ENCODE measurements at regions not wholly inside any gene's neighbourhood (a gene's known extent, or its start where the extent isn't known, plus 50 kb on each side); places are given as distances from the start of the nearest gene placed in this dataset.

GRCh38 chr2:49369101-49369500 lies 214.8 kb upstream of the FSHR start:
- no peaks in the 10 kb centered on the region for H3K4me1 Mint-ChIP-seq (ENCODE audit: unreplicated experiment)
- H3K27me3 Mint-ChIP-seq (ENCODE audit: unreplicated experiment): no peaks in the 10 kb centered on the region
- H3K4me3 Mint-ChIP-seq (ENCODE audit: unreplicated experiment): no peak overlapping the region
- peaks cover 8% of the 10 kb centered on the region for H3K9me3 Mint-ChIP-seq (ENCODE audit: unreplicated experiment)
- no peak for DNase-seq (ENCODE audit: extremely low spot score, unreplicated experiment)
- H3K27ac Mint-ChIP-seq (ENCODE audit: unreplicated experiment): no peak overlapping the region
- no peaks in the 10 kb centered on the region for H3K36me3 Mint-ChIP-seq (ENCODE audit: unreplicated experiment)
- no peak for TF ChIP-seq CTCF (IDR thresholded peaks at IDR 0.05)

- Mint-ChIP-seq H3K9me3 (ENCODE audit: unreplicated experiment) (no peaks in the 10 kb centered on the region), H3K36me3 (ENCODE audit: unreplicated experiment) (no peaks in the 10 kb centered on the region)
- no peak for DNase-seq (ENCODE audit: extremely low spot score, unreplicated experiment)
These were observed 212.7 kb upstream of the FSHR start for GRCh38 chr2:49367003-49367402.

GRCh38 chr2:49360407-49360767 lies 206.1 kb upstream of the FSHR start:
- Mint-ChIP-seq H3K4me1 (ENCODE audit: unreplicated experiment) (no peaks in the 10 kb centered on the region), H3K36me3 (ENCODE audit: unreplicated experiment) (no peaks in the 10 kb centered on the region), H3K27ac (ENCODE audit: unreplicated experiment) (no peak overlapping the region)

More at GRCh38 chr2:49367003-49367402, 212.7 kb upstream of the FSHR start:
- Mint-ChIP-seq H3K27ac (ENCODE audit: unreplicated experiment) (no peak overlapping the region), H3K27me3 (ENCODE audit: unreplicated experiment) (no peaks in the 10 kb centered on the region), H3K4me1 (ENCODE audit: unreplicated experiment) (no peaks in the 10 kb centered on the region), H3K4me3 (ENCODE audit: unreplicated experiment) (no peak overlapping the region)
- TF ChIP-seq CTCF (IDR thresholded peaks at IDR 0.05): no peak

GRCh38 chr2:49359721-49360406 lies 205.5 kb upstream of the FSHR start:
- no peak overlapping the region for H3K27ac Mint-ChIP-seq (ENCODE audit: unreplicated experiment)

More at GRCh38 chr2:49360407-49360767, 206.1 kb upstream of the FSHR start:
- H3K27me3 Mint-ChIP-seq (ENCODE audit: unreplicated experiment): no peaks in the 10 kb centered on the region
- H3K9me3 Mint-ChIP-seq (ENCODE audit: unreplicated experiment): no peaks in the 10 kb centered on the region
- DNase-seq (ENCODE audit: extremely low spot score, unreplicated experiment): no peak
- no peak overlapping the region for H3K4me3 Mint-ChIP-seq (ENCODE audit: unreplicated experiment)
- TF ChIP-seq CTCF (IDR thresholded peaks at IDR 0.05): no peak

GRCh38 chr2:49355611-49356010 lies 201.3 kb upstream of the FSHR start:
- Mint-ChIP-seq H3K27ac (ENCODE audit: unreplicated experiment) (no peak overlapping the region), H3K27me3 (ENCODE audit: unreplicated experiment) (no peaks in the 10 kb centered on the region), H3K9me3 (ENCODE audit: unreplicated experiment) (peaks cover 12% of the 10 kb centered on the region), H3K36me3 (ENCODE audit: unreplicated experiment) (no peaks in the 10 kb centered on the region), H3K4me1 (ENCODE audit: unreplicated experiment) (no peaks in the 10 kb centered on the region), H3K4me3 (ENCODE audit: unreplicated experiment) (no peak overlapping the region)
- no peak for TF ChIP-seq CTCF (IDR thresholded peaks at IDR 0.05)
- DNase-seq (ENCODE audit: extremely low spot score, unreplicated experiment): no peak

More at GRCh38 chr2:49359721-49360406, 205.5 kb upstream of the FSHR start:
- no peak for DNase-seq (ENCODE audit: extremely low spot score, unreplicated experiment)
- no peak for TF ChIP-seq CTCF (IDR thresholded peaks at IDR 0.05)
- H3K9me3 Mint-ChIP-seq (ENCODE audit: unreplicated experiment): peaks cover under 1% of the 10 kb centered on the region
- no peaks in the 10 kb centered on the region for H3K36me3 Mint-ChIP-seq (ENCODE audit: unreplicated experiment)
- no peaks in the 10 kb centered on the region for H3K4me1 Mint-ChIP-seq (ENCODE audit: unreplicated experiment)
- H3K4me3 Mint-ChIP-seq (ENCODE audit: unreplicated experiment): no peak overlapping the region
- no peaks in the 10 kb centered on the region for H3K27me3 Mint-ChIP-seq (ENCODE audit: unreplicated experiment)
